ENCODE measurements at regions not wholly inside any gene's neighbourhood (a gene's known extent, or its start where the extent isn't known, plus 50 kb on each side); places are given as distances from the start of the nearest gene placed in this dataset.

DNA sequence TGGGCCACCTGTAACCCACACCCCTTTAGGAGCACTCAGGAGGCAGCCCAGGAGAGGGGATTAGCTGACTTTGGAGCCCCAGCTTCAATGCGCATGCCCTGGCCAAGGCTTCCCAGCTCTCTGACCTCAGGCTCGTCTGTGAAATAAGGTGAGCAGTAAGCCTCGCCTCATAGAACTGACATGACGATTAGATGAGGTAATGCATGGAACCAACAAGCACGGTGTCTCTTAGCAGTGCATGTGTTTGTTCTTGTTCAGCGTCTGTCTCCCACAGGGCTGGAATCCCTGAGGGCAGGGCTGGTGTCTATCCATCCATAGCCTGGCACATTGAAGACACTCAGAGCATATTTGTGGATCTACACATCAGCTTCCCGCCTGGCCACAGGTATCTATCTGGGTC is 415.4 kb downstream of the MN1 start:
- no peak for DNase-seq (ENCODE audit: low read depth in 2 of 2)

- no peak for DNase-seq (ENCODE audit: low read depth in 2 of 2)
These were observed 414.0 kb downstream of the MN1 start for GRCh38 chr22:27387561-27387960.

DNA sequence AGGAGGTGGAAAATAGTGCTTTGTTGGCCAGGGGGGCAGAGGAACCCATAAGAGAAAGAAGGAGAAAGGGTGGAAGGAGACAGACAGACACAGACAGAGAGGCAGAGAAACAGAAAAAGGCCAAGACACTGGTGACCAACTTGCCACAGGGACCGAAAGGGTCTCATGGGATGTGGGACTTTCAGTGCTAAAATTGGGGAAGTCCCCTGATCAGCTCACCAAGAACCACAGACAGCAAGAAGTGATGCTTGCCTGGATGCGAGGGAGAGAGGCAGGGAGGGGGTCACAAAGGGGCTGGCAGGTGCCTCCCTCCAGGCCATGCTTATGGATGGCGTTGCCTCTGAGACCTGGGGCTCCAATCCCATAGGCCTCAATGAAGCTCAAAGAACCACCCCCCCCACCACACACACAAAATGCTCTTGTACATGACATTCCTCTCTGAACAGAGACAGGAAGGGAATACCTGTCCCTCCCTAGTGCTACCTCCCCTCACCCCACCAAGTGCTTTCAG is 413.4 kb downstream of the MN1 start:
- DNase-seq (ENCODE audit: low read depth in 2 of 2): no peak

DNA sequence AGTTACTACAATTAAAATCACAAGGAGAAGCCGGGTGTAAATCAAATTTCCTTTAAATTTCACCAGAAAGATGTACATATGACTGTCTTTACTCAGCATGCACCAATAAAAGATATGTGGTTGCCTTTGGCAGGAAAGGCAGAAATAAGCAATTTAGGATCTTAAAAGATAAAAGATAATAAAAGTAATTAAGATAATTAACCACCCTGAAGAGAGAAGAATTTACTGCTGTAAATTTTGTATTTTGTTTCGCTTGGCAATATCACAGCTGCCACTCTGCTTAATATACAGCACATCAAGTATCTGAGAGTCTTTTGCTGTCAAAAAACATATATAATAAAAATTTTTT is 411.9 kb downstream of the MN1 start:
- DNase-seq (ENCODE audit: low read depth in 2 of 2): no peak

- no peak for DNase-seq (ENCODE audit: low read depth in 2 of 2)
These were observed 410.3 kb downstream of the MN1 start for GRCh38 chr22:27391092-27391770.

GRCh38 chr22:27393371-27393770 is 408.2 kb downstream of the MN1 start:
- DNase-seq (ENCODE audit: low read depth in 2 of 2): no peak

GRCh38 chr22:27394806-27395404 is 406.7 kb downstream of the MN1 start:
- no peak for DNase-seq (ENCODE audit: low read depth in 2 of 2)

GRCh38 chr22:27397036-27397953 is 404.3 kb downstream of the MN1 start:
- no peak for DNase-seq (ENCODE audit: low read depth in 2 of 2)

- DNase-seq (ENCODE audit: low read depth in 2 of 2): no peak
These were observed 403.6 kb downstream of the MN1 start for GRCh38 chr22:27397954-27398342.

DNA sequence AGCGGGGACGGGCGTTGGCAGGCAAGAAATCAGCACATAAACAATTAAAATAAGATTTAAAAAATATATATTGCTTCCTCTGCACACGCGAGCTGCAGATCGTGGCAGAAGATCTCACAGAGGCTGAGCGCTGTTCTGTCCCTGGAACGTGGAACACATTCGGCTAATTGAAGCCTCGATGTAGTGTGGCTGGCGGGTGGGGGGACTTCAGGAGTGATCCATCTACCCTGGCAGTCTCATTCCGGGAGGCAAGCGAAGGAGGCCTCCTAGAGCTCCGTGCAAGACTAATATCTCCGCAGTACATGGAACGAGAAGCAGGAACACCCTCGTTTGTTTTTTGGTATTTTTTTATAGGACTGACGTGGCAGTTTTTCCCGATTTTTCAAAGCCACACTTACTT is 402.4 kb downstream of the MN1 start:
- DNase-seq (ENCODE audit: low read depth in 2 of 2): no peak

GRCh38 chr22:27400811-27401210 is 400.7 kb downstream of the MN1 start:
- no peak for DNase-seq (ENCODE audit: low read depth in 2 of 2)

- DNase-seq (ENCODE audit: low read depth in 2 of 2): no peak
These were observed 400.2 kb downstream of the MN1 start for GRCh38 chr22:27401321-27401720.

- no peak for DNase-seq (ENCODE audit: low read depth in 2 of 2)
These were observed 397.1 kb downstream of the MN1 start for GRCh38 chr22:27404441-27404840.

GRCh38 chr22:27405672-27406388 is 395.7 kb downstream of the MN1 start:
- no peak for DNase-seq (ENCODE audit: low read depth in 2 of 2)

GRCh38 chr22:27406389-27406861 is 395.1 kb downstream of the MN1 start:
- DNase-seq (ENCODE audit: low read depth in 2 of 2): no peak

DNA sequence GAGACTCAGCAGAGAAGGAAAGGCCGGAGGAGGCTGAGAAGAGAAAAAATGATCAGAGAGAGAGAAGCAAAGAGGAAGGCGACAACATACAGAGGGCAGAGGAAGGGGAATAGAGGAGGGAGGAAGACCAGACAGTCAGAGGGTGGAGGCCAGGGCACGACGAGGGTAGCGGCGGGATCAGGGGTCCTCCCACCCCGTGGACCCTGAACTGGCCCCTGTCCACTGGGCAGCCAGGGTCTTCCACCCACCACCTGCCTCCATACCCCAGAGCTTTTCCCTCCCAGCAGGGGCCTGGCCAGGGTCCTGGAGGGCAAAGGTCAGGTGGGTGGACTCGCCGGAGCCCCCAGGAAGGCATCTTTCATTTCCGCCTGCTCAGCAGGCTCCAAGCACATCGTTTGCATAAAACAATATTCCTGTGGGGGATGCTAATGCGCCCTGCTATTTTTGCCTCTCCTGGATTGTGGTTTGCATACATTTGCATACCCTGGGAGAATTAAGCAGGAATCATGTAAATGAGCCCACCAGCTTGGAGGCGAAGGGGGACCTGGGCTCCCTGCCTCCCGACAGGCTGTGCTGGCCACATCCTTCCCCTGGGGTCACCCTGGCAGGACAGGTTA is 394.1 kb downstream of the MN1 start:
- DNase-seq (ENCODE audit: low read depth in 2 of 2): no peak

GRCh38 chr22:27408068-27408467 is 393.5 kb downstream of the MN1 start:
- no peak for DNase-seq (ENCODE audit: low read depth in 2 of 2)

DNA sequence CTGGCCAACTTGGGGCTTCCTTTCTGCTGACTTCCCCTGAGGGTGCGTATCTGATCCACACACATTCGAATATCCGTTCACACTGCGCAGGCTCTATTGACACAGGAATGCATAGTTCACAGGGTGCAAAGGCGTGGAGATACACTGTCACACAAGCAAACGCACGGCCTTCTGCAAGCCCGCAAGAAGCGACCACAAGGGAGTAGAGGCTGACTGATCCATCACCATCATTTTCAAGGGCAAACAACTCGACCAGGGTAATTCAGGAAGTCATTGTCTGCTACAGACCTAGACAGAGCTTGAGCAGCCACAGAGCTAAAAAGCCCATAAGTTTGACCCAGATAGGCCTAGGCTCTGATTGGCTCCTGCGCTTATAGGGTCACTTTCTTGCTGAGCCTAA is 392.3 kb downstream of the MN1 start:
- DNase-seq (ENCODE audit: low read depth in 2 of 2): no peak

- no peak for DNase-seq (ENCODE audit: low read depth in 2 of 2)
These were observed 388.6 kb downstream of the MN1 start for GRCh38 chr22:27412866-27413445.

GRCh38 chr22:27413702-27414101 is 387.9 kb downstream of the MN1 start:
- DNase-seq (ENCODE audit: low read depth in 2 of 2): no peak
